ENCODE measurements at regions not wholly inside any gene's neighbourhood (a gene's known extent, or its start where the extent isn't known, plus 50 kb on each side); places are given as distances from the start of the nearest gene placed in this dataset.
"Not testable (repeated sequence)": the region's sequence is repeated elsewhere in the genome, so short reads cannot be mapped to it uniquely, and the experiment has no call there.

GRCh38 chr16:85220964-85221731, 108.9 kb upstream of the CIBAR2 start:
- DNase-seq (ENCODE audit: low spot score) = no peak

GRCh38 chr16:85221771-85222154, 109.5 kb upstream of the CIBAR2 start:
- DNase-seq (ENCODE audit: low spot score) = no peak

GRCh38 chr16:85222155-85222863, 110.0 kb upstream of the CIBAR2 start:
- no peak for DNase-seq (ENCODE audit: low spot score)

GRCh38 chr16:85225257-85225656, 113.0 kb upstream of the CIBAR2 start:
- no peak for DNase-seq (ENCODE audit: low spot score)

- no peak for DNase-seq (ENCODE audit: low spot score)
These were observed 113.4 kb upstream of the CIBAR2 start for GRCh38 chr16:85225721-85226120.

- no peak for DNase-seq (ENCODE audit: low spot score)
These were observed 115.0 kb upstream of the CIBAR2 start for GRCh38 chr16:85227084-85227945.

- no peak for DNase-seq (ENCODE audit: low spot score)
These were observed 115.9 kb upstream of the CIBAR2 start for GRCh38 chr16:85227946-85228862.

GRCh38 chr16:85228970-85229430, 116.7 kb upstream of the CIBAR2 start:
- DNase-seq (ENCODE audit: low spot score) = no peak

- no peak for DNase-seq (ENCODE audit: low spot score)
These were observed 117.7 kb upstream of the CIBAR2 start for GRCh38 chr16:85229869-85230462.

GRCh38 chr16:85230764-85231383, 118.6 kb upstream of the CIBAR2 start:
- not testable (repeated sequence) for DNase-seq (ENCODE audit: low spot score)

GRCh38 chr16:85231959-85232358, 119.7 kb upstream of the CIBAR2 start:
- no peak for DNase-seq (ENCODE audit: low spot score)

GRCh38 chr16:85232369-85233142, 120.3 kb upstream of the CIBAR2 start:
- DNase-seq (ENCODE audit: low spot score) = no peak

- no peak for DNase-seq (ENCODE audit: low spot score)
These were observed 121.2 kb upstream of the CIBAR2 start for GRCh38 chr16:85233516-85233915.

- DNase-seq (ENCODE audit: low spot score) = peak; percentile 99
These were observed 122.3 kb upstream of the CIBAR2 start for GRCh38 chr16:85234310-85235204.

GRCh38 chr16:85235991-85236817, 123.9 kb upstream of the CIBAR2 start:
- DNase-seq (ENCODE audit: low spot score) = no peak

- no peak for DNase-seq (ENCODE audit: low spot score)
These were observed 124.5 kb upstream of the CIBAR2 start for GRCh38 chr16:85236818-85237150.

- DNase-seq (ENCODE audit: low spot score) = no peak
These were observed 125.5 kb upstream of the CIBAR2 start for GRCh38 chr16:85237817-85238216.

- DNase-seq (ENCODE audit: low spot score) = no peak
These were observed 126.0 kb upstream of the CIBAR2 start for GRCh38 chr16:85238233-85238647.

Data from HuH-7.5 (cell line).